Endodermal cell (in vitro differentiated cells): ENCODE measurements at regions not wholly inside any gene's neighbourhood (a gene's known extent, or its start where the extent isn't known, plus 50 kb on each side); places are given as distances from the start of the nearest gene placed in this dataset.

Experiments used
- DNase-seq: peaks from one replicate; pipeline ENCODE4 v3.0.0-alpha.2; 2017
- H3K27ac ChIP-seq: 2 replicates; pipeline ENCODE4 v1.5.1; 2013; ENCODE audit warnings: mild to moderate bottlenecking, low read depth, low read length, moderate library complexity
- H3K27me3 ChIP-seq: 2 replicates; pipeline ENCODE4 v1.6.1; 2013; ENCODE audit warnings: mild to moderate bottlenecking, low read length, moderate library complexity; ENCODE audit not compliant: insufficient read depth, control insufficient read depth, poor library complexity, severe bottlenecking
- H3K36me3 ChIP-seq: 2 replicates; pipeline ENCODE4 v1.7.0; 2013; ENCODE audit warnings: mild to moderate bottlenecking, low read length, moderate library complexity; ENCODE audit not compliant: control insufficient read depth, insufficient read depth
- H3K4me1 ChIP-seq: one replicate; pipeline ENCODE4 v1.7.0; 2013; ENCODE audit warnings: low read length; ENCODE audit not compliant: control insufficient read depth, insufficient read depth
- H3K4me3 ChIP-seq: 2 replicates; pipeline ENCODE4 v1.5.1; 2013; ENCODE audit warnings: mild to moderate bottlenecking, low read length, moderate library complexity
- H3K9ac ChIP-seq: 2 replicates; pipeline ENCODE4 v1.6.1; 2013; ENCODE audit warnings: mild to moderate bottlenecking, low read length, moderate library complexity; ENCODE audit not compliant: poor library complexity, severe bottlenecking; ENCODE audit errors: extremely low read depth
- H3K9me3 ChIP-seq: 2 replicates; pipeline ENCODE4 v1.6.1; 2013; ENCODE audit warnings: mild to moderate bottlenecking, low read length, moderate library complexity; ENCODE audit not compliant: control insufficient read depth
- H3K27ac Mint-ChIP-seq: 2 replicates; pipeline ENCODE4 v1.8.0; 2020; ENCODE audit warnings: mixed read lengths
- H3K27me3 Mint-ChIP-seq: 2 replicates; pipeline ENCODE4 v1.8.0; 2021; ENCODE audit warnings: mild to moderate bottlenecking, mixed read lengths; ENCODE audit not compliant: insufficient read depth
- H3K36me3 Mint-ChIP-seq: 2 replicates; pipeline ENCODE4 v1.8.0; 2020; ENCODE audit warnings: low read depth, mixed read lengths
- H3K4me1 Mint-ChIP-seq: 2 replicates; pipeline ENCODE4 v1.8.0; 2020; ENCODE audit warnings: mixed read lengths
- H3K4me3 Mint-ChIP-seq: 2 replicates; pipeline ENCODE4 v1.8.0; 2020; ENCODE audit warnings: mild to moderate bottlenecking, moderate library complexity, mixed read lengths
- H3K9me3 Mint-ChIP-seq: 2 replicates; pipeline ENCODE4 v1.8.0; 2020; ENCODE audit warnings: mild to moderate bottlenecking, mixed read lengths
- WGBS, 2 experiments: methylation state at CpG; one replicate each; pipeline versions ENCODE4 v1.1.5 to v1.1.7; 2013; ENCODE audit warnings: missing lambda C conversion rate in 2 of 2, mixed read lengths in 1 of 2; ENCODE audit not compliant: insufficient coverage in 1 of 2, insufficient read length in 1 of 2; 5-methylcytosine and 5-hydroxymethylcytosine counted together
- TF ChIP-seq, protein P1 (sequence below): fragments of 200-600 bp; sonication (generic); conservative IDR thresholded peaks from 2 replicates; pipeline ENCODE4 v1.5.0; 2021; ENCODE audit warnings: antibody characterized with exemption, mild to moderate bottlenecking

DNA sequence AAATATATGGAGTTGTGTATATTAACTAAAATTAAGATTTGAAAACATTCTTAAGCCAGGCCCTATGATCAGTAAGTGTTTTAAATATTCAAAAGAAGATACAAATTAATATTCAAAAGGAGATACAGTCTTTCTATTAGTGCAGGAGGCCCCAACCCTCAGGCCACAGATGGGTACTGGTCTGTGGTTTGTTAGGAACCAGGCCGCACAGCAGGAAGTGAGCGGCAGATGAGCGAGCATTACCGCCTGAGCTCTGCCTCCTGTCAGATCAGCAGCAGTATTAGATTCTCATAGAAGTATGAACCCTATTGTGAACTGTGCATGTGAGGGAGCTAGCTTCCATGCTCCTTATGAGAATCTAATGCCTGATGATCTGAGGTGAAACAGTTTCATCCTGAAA, 232.9 kb downstream of the FOXO1 start:
- H3K4me3 ChIP-seq: no peak overlapping the region
- Mint-ChIP-seq H3K27me3 (no peaks in the 10 kb centered on the region), H3K36me3 (no peaks in the 10 kb centered on the region), H3K4me3 (no peak overlapping the region), H3K27ac (no peak overlapping the region), H3K9me3 (peaks cover 12% of the 10 kb centered on the region), H3K4me1 (peaks cover 5% of the 10 kb centered on the region)
- H3K27ac ChIP-seq: no peak overlapping the region
- no peaks in the 10 kb centered on the region for H3K4me1 ChIP-seq
- no peaks in the 10 kb centered on the region for H3K27me3 ChIP-seq
- 94 to 100% methylated on average over 1 to 4 of the region's 4 CpGs for WGBS, 2 experiments
- TF ChIP-seq, protein P1, sequence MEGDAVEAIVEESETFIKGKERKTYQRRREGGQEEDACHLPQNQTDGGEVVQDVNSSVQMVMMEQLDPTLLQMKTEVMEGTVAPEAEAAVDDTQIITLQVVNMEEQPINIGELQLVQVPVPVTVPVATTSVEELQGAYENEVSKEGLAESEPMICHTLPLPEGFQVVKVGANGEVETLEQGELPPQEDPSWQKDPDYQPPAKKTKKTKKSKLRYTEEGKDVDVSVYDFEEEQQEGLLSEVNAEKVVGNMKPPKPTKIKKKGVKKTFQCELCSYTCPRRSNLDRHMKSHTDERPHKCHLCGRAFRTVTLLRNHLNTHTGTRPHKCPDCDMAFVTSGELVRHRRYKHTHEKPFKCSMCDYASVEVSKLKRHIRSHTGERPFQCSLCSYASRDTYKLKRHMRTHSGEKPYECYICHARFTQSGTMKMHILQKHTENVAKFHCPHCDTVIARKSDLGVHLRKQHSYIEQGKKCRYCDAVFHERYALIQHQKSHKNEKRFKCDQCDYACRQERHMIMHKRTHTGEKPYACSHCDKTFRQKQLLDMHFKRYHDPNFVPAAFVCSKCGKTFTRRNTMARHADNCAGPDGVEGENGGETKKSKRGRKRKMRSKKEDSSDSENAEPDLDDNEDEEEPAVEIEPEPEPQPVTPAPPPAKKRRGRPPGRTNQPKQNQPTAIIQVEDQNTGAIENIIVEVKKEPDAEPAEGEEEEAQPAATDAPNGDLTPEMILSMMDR: no peak
- no peaks in the 10 kb centered on the region for H3K36me3 ChIP-seq
- DNase-seq: no peak
- no peak overlapping the region for H3K9ac ChIP-seq
- peaks cover 6% of the 10 kb centered on the region for H3K9me3 ChIP-seq

DNA sequence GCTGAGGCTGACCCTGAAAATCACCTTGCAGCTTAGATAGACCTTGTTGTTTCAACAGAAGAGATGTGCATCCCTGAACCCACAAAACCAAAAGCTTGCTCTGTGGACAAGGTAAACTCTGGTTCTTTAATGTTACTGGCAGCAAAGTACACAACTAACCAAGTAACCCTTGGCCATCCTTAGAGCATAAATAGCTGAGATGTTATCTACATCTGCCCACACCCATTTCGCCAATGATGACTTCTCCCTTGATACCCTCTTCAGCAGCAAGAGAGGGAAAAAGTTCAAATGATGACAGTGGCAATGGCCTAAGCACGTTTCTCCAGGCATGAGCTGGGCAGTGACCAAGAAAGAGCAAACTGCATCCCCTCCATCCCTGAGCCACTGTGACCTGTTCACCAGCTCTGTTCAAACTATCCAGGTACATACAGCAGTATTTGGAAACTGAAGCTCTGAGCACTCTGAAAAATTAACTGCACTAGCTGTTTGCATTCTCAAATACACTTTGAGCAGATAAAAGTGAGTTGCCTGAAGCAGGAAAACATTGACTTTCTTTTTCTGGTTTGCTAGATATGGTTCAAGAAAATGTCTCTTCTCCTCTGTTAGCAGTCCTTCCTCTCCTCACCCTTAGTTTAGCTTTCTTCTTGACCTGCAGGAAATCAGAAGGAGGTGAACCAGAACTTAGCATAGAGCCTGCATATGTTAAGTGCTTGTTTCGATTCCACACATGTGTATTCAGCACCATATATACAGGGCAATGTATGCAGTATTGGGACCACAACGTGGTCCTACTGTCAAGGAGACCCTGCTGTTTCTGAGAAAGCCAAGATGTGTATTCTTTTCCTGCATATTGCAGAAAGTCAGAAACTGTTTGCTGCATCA, 231.7 kb downstream of the FOXO1 start:
- no peaks in the 10 kb centered on the region for H3K27me3 ChIP-seq
- no peak overlapping the region for H3K4me3 ChIP-seq
- H3K27ac ChIP-seq: no peak overlapping the region
- Mint-ChIP-seq H3K4me1 (peaks cover 5% of the 10 kb centered on the region), H3K36me3 (no peaks in the 10 kb centered on the region), H3K27ac (no peak overlapping the region), H3K9me3 (peaks cover 12% of the 10 kb centered on the region), H3K4me3 (no peak overlapping the region), H3K27me3 (no peaks in the 10 kb centered on the region)
- no peaks in the 10 kb centered on the region for H3K4me1 ChIP-seq
- 83 to 86% methylated on average over 4 of the region's 4 CpGs for WGBS, 2 experiments
- H3K9ac ChIP-seq: no peak overlapping the region
- no peaks in the 10 kb centered on the region for H3K36me3 ChIP-seq
- TF ChIP-seq, protein P1: no peak
- H3K9me3 ChIP-seq: peaks cover 13% of the 10 kb centered on the region
- no peak for DNase-seq

DNA sequence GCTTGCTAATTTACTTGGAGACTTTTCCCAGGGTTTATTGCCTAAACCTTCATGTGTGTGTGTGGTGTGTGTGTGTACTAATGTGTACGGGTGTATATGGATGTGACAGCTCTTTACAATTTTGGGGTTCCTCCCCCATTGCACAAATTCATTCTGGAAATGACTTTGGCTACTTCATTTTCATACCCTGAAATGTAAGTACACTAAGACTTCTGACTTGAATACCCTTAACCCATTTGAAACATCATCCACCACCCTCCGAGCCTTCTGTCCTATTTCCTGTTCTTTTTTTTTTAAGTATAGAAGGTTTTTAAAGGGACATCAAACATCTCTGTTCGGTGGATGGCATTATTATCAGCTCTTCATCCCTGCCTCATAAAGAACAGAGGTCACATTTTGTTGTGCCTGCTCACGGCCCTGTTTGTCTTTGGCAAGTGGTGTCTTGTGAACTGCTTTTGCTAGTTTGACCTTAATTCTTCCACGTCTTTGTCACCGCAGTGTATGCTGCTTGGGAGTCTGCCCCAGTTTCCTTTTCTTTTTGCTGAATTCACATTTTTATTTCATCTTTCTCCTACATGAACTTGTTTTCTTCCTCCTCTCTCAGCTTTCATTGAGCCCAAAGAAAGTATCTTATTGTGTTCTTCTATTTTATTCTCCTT, 228.3 kb downstream of the FOXO1 start:
- no peak overlapping the region for H3K9ac ChIP-seq
- Mint-ChIP-seq H3K36me3 (no peaks in the 10 kb centered on the region), H3K27ac (no peak overlapping the region), H3K4me3 (no peak overlapping the region), H3K4me1 (peaks cover 5% of the 10 kb centered on the region), H3K9me3 (peaks cover 9% of the 10 kb centered on the region), H3K27me3 (no peaks in the 10 kb centered on the region)
- H3K4me1 ChIP-seq: no peaks in the 10 kb centered on the region
- TF ChIP-seq, protein P1: no peak
- H3K4me3 ChIP-seq: no peak overlapping the region
- DNase-seq: no peak
- H3K9me3 ChIP-seq: peaks cover 16% of the 10 kb centered on the region
- H3K36me3 ChIP-seq: no peaks in the 10 kb centered on the region
- no peaks in the 10 kb centered on the region for H3K27me3 ChIP-seq
- H3K27ac ChIP-seq: no peak overlapping the region
- 80 to 95% methylated on average over 4 of the region's 6 CpGs for WGBS, 2 experiments
